ENCODE measurements at regions not wholly inside any gene's neighbourhood (a gene's known extent, or its start where the extent isn't known, plus 50 kb on each side); places are given as distances from the start of the nearest gene placed in this dataset.

DNA sequence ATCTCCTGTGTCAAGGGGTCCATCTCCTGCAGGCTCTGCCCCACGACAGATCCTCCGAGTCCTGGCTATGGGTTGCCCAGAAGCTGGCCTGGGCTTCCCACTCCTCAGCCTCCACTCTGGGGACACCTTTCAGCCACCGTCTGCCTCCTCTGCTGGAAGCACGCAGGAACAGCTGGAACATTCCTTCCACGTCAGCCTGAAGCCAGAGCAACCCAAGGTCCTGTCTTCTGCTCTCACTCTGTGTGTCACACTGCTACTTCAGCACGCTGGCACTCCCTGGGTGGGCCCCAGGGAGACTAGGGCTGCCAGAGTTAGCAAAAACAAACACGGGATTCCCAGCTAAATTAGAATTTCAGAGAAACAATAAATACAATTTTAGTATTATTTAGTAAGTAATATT lies 148.8 kb downstream of the HRH4 start:
- TF ChIP-seq, protein P1, sequence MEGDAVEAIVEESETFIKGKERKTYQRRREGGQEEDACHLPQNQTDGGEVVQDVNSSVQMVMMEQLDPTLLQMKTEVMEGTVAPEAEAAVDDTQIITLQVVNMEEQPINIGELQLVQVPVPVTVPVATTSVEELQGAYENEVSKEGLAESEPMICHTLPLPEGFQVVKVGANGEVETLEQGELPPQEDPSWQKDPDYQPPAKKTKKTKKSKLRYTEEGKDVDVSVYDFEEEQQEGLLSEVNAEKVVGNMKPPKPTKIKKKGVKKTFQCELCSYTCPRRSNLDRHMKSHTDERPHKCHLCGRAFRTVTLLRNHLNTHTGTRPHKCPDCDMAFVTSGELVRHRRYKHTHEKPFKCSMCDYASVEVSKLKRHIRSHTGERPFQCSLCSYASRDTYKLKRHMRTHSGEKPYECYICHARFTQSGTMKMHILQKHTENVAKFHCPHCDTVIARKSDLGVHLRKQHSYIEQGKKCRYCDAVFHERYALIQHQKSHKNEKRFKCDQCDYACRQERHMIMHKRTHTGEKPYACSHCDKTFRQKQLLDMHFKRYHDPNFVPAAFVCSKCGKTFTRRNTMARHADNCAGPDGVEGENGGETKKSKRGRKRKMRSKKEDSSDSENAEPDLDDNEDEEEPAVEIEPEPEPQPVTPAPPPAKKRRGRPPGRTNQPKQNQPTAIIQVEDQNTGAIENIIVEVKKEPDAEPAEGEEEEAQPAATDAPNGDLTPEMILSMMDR (IDR thresholded peaks at IDR 0.05; ENCODE audit: low read depth, low read length, missing input control) = no peak
- TF ChIP-seq, protein P2, sequence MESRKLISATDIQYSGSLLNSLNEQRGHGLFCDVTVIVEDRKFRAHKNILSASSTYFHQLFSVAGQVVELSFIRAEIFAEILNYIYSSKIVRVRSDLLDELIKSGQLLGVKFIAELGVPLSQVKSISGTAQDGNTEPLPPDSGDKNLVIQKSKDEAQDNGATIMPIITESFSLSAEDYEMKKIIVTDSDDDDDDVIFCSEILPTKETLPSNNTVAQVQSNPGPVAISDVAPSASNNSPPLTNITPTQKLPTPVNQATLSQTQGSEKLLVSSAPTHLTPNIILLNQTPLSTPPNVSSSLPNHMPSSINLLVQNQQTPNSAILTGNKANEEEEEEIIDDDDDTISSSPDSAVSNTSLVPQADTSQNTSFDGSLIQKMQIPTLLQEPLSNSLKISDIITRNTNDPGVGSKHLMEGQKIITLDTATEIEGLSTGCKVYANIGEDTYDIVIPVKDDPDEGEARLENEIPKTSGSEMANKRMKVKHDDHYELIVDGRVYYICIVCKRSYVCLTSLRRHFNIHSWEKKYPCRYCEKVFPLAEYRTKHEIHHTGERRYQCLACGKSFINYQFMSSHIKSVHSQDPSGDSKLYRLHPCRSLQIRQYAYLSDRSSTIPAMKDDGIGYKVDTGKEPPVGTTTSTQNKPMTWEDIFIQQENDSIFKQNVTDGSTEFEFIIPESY (IDR thresholded peaks at IDR 0.05) = no peak
- TF ChIP-seq FOXA1 (IDR thresholded peaks at IDR 0.05) = no peak
- TF ChIP-seq, protein P3, sequence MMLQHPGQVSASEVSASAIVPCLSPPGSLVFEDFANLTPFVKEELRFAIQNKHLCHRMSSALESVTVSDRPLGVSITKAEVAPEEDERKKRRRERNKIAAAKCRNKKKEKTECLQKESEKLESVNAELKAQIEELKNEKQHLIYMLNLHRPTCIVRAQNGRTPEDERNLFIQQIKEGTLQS (IDR thresholded peaks at IDR 0.05) = no peak
- no peak for TF ChIP-seq HNF4A (conservative IDR thresholded peaks at IDR 0.05)
- TF ChIP-seq TAF1 (conservative IDR thresholded peaks at IDR 0.05) = no peak
- no peak for TF ChIP-seq RAD21 (IDR thresholded peaks at IDR 0.05)

All from liver (tissue), 3 donors.